Activated CD4-positive, alpha-beta T cell treated with anti-CD3 and anti-CD28 coated beads, Interleukin-2, amount 50 U/mL, for 16 hours (primary cell): ENCODE measurements at regions not wholly inside any gene's neighbourhood (a gene's known extent, or its start where the extent isn't known, plus 50 kb on each side); places are given as distances from the start of the nearest gene placed in this dataset.
"Not testable (repeated sequence)": the region's sequence is repeated elsewhere in the genome, so short reads cannot be mapped to it uniquely, and the experiment has no call there.

Source experiments
- DNase-seq: peaks from one replicate; pipeline ENCODE4 v3.0.0-alpha.2; 2020

GRCh38 chr5:133881576-133882388 is 86.6 kb downstream of the C5orf15 start:
- DNase-seq = no peak

- DNase-seq = no peak
Observed at GRCh38 chr5:133878236-133878555, 90.2 kb downstream of the C5orf15 start.

- no peak for DNase-seq
Observed at GRCh38 chr5:133877351-133878235, 90.8 kb downstream of the C5orf15 start.

GRCh38 chr5:133876266-133876665 is 92.2 kb downstream of the C5orf15 start:
- DNase-seq = no peak

GRCh38 chr5:133875179-133875578 is 93.2 kb downstream of the C5orf15 start:
- no peak for DNase-seq

GRCh38 chr5:133873449-133873848 is 95.0 kb downstream of the C5orf15 start:
- DNase-seq = no peak

GRCh38 chr5:133870661-133871060 is 97.8 kb downstream of the C5orf15 start:
- no peak for DNase-seq

GRCh38 chr5:133869519-133870335 is 98.7 kb downstream of the C5orf15 start:
- no peak for DNase-seq

- peak; percentile 77 for DNase-seq
Observed at GRCh38 chr5:133868946-133869518, 99.4 kb downstream of the C5orf15 start.

GRCh38 chr5:133867851-133868545 is 100.4 kb downstream of the C5orf15 start:
- no peak for DNase-seq

GRCh38 chr5:133867341-133867740 is 101.1 kb downstream of the C5orf15 start:
- DNase-seq = no peak

- no peak for DNase-seq
Observed at GRCh38 chr5:133866903-133867245, 101.6 kb downstream of the C5orf15 start.

- no peak for DNase-seq
Observed at GRCh38 chr5:133866160-133866902, 102.1 kb downstream of the C5orf15 start.

GRCh38 chr5:133865113-133865512 is 103.3 kb downstream of the C5orf15 start:
- DNase-seq = no peak

GRCh38 chr5:133864711-133865110 is 103.7 kb downstream of the C5orf15 start:
- DNase-seq = no peak

GRCh38 chr5:133863857-133864585 is 104.4 kb downstream of the C5orf15 start:
- DNase-seq = no peak

GRCh38 chr5:133861161-133861737 is 107.2 kb downstream of the C5orf15 start:
- no peak for DNase-seq

- DNase-seq = peak; percentile 9
Observed at GRCh38 chr5:133859073-133859472, 109.4 kb downstream of the C5orf15 start.

- DNase-seq = not testable (repeated sequence)
Observed at GRCh38 chr5:133857595-133858313, 110.7 kb downstream of the C5orf15 start.

- no peak for DNase-seq
Observed at GRCh38 chr5:133854554-133854953, 113.9 kb downstream of the C5orf15 start.
